Endothelial cell of umbilical vein (primary cell): ENCODE measurements at regions not wholly inside any gene's neighbourhood (a gene's known extent, or its start where the extent isn't known, plus 50 kb on each side); places are given as distances from the start of the nearest gene placed in this dataset.

ENCODE experiments used
- BruUV-seq: library from RNA; stranded (reverse); fragments of 400-500 nt; replicated peaks from 2 replicates; lab custom pipeline; 2021; lab: Mats Ljungman, UMichigan
- CTCF ChIA-PET: fragments of 300-600, 350-600 bp; sonication (Branson Sonifier 250); formaldehyde crosslinking; loops from one replicate; lab custom pipeline; 2021; ENCODE audit warnings: antibody characterized with exemption, inconsistent platforms; lab: Charles Lee
- POLR2A ChIA-PET: fragments of 300-600, 350-600 bp; sonication (Branson Sonifier 250); formaldehyde crosslinking; loops from one replicate; lab custom pipeline; 2021; ENCODE audit warnings: antibody characterized with exemption, inconsistent platforms; lab: Charles Lee
- DNase-seq: peaks from one replicate; pipeline ENCODE4 v3.0.0-alpha.2; 2011; ENCODE audit warnings: low read depth, low spot score
- FAIRE-seq: peaks from 2 replicates; lab custom pipeline; 2011; peaks lifted over from hg19 to GRCh38; lab: Jason Lieb, UNC
- H2AFZ ChIP-seq: 2 replicates; pipeline ENCODE4 v1.6.0; 2012; ENCODE audit warnings: low read depth, low read length, control low read depth, inconsistent platforms
- H3K27ac ChIP-seq: 2 replicates; pipeline ENCODE4 v1.5.1; 2011; ENCODE audit warnings: low read depth, mild to moderate bottlenecking, control low read depth, low read length, moderate library complexity; ENCODE audit not compliant: insufficient read depth
- H3K27me3 ChIP-seq, 2 experiments: 2 replicates each; pipeline versions ENCODE4 v1.6.0 to v1.6.1; 2011; ENCODE audit warnings: low read length in 2 of 2, mixed read lengths in 1 of 2; ENCODE audit not compliant: control insufficient read depth in 2 of 2, insufficient read depth in 2 of 2
- H3K36me3 ChIP-seq, 2 experiments: 2 replicates in 1 of 2; 3 replicates in 1 of 2; pipeline ENCODE4 v1.5.1; 2011; ENCODE audit warnings: low read length in 2 of 2, mild to moderate bottlenecking in 1 of 2, moderate library complexity in 1 of 2; ENCODE audit not compliant: control insufficient read depth in 2 of 2, insufficient read depth in 2 of 2; ENCODE audit errors: extremely low read depth in 1 of 2
- H3K4me1 ChIP-seq: 3 replicates; pipeline ENCODE4 v1.5.1; 2011; ENCODE audit warnings: mild to moderate bottlenecking, low read length; ENCODE audit not compliant: control insufficient read depth, insufficient read depth; ENCODE audit errors: extremely low read depth
- H3K4me2 ChIP-seq: 2 replicates; pipeline ENCODE4 v1.6.1; 2011; ENCODE audit warnings: low read length, control low read depth, mixed read lengths; ENCODE audit not compliant: insufficient read depth
- H3K4me3 ChIP-seq, 3 experiments: fragments of 200-600 bp in 1 of 3; sonication (generic), shearing (Covaris generic) in 1 of 3; replicated peaks in 1 of 3; 2 replicates each; pipeline ENCODE4 v1.5.1; 2011 to 2016; ENCODE audit warnings: control low read depth in 3 of 3, low read length in 3 of 3, mild to moderate bottlenecking in 2 of 3, inconsistent platforms in 1 of 3, low read depth in 1 of 3, moderate library complexity in 1 of 3; ENCODE audit not compliant: insufficient read depth in 1 of 3
- H3K79me2 ChIP-seq: 2 replicates; pipeline ENCODE4 v1.6.0; 2012; ENCODE audit warnings: low read length, inconsistent platforms; ENCODE audit not compliant: control insufficient read depth, insufficient read depth
- H3K9ac ChIP-seq: replicated peaks from 2 replicates; pipeline ENCODE3; 2011; ENCODE audit warnings: low read length, control low read depth; ENCODE audit not compliant: insufficient read depth; ENCODE audit errors: extremely low read depth
- H3K9me1 ChIP-seq: replicated peaks from 3 replicates; pipeline ENCODE4 v1.6.0; 2011; ENCODE audit warnings: mild to moderate bottlenecking, low read length; ENCODE audit not compliant: control insufficient read depth, insufficient read depth; ENCODE audit errors: extremely low read depth
- H3K9me3 ChIP-seq: replicated peaks from 2 replicates; pipeline ENCODE4 v1.5.1; 2012; ENCODE audit warnings: low read length, inconsistent platforms; ENCODE audit not compliant: control insufficient read depth, insufficient read depth
- H4K20me1 ChIP-seq: replicated peaks from 2 replicates; pipeline ENCODE3; 2011; ENCODE audit warnings: mild to moderate bottlenecking, low read length; ENCODE audit not compliant: control insufficient read depth, insufficient read depth; ENCODE audit errors: extremely low read depth
- EZH2 ChIP-seq: IDR thresholded peaks from 2 replicates; pipeline ENCODE4 v1.6.1; 2012; ENCODE audit warnings: borderline replicate concordance, low read depth, mild to moderate bottlenecking, moderate library complexity, low read length, inconsistent platforms; ENCODE audit not compliant: severe bottlenecking
- FOS ChIP-seq: IDR thresholded peaks from 2 replicates; pipeline ENCODE4 v1.6.1; 2011; ENCODE audit warnings: mild to moderate bottlenecking, low read length, moderate library complexity, borderline replicate concordance; ENCODE audit not compliant: insufficient read depth
- GATA2 ChIP-seq: IDR thresholded peaks from 2 replicates; pipeline ENCODE4 v1.7.0; 2011; ENCODE audit warnings: low read depth, mild to moderate bottlenecking, moderate library complexity, mixed read lengths, low read length; ENCODE audit not compliant: insufficient read length, insufficient read depth
- JUN ChIP-seq: IDR thresholded peaks from 2 replicates; pipeline ENCODE4 v1.6.1; 2011; ENCODE audit warnings: borderline replicate concordance, low read depth; ENCODE audit not compliant: insufficient read length, insufficient read depth
- MAX ChIP-seq: IDR thresholded peaks from 2 replicates; pipeline ENCODE4 v1.6.1; 2011; ENCODE audit not compliant: insufficient read depth, insufficient read length
- MYC ChIP-seq: IDR thresholded peaks from one replicate; pipeline ENCODE4 v1.6.1; 2011; ENCODE audit warnings: mild to moderate bottlenecking, low read depth, low read length
- POLR2A ChIP-seq: IDR thresholded peaks from 2 replicates; pipeline ENCODE4 v1.6.1; 2012; ENCODE audit warnings: low read depth, mild to moderate bottlenecking, control low read depth, low read length
- POLR2AphosphoS5 ChIP-seq: IDR thresholded peaks from 2 replicates; pipeline ENCODE4 v1.6.1; 2012; ENCODE audit warnings: low read depth, mild to moderate bottlenecking, control low read depth, low read length, moderate library complexity; ENCODE audit not compliant: insufficient read depth
- dilution Hi-C: fragments of 300-500 bp; cut with MboI; formaldehyde crosslinking; loops from one replicate; pipeline ENCODE4 v1.15.0; 2019; ENCODE audit warnings: low sequenced_read_pairs; ENCODE audit not compliant: extremely low pct_ligation_motif_present
- intact Hi-C: fragments of 100-400 bp; cut with micrococcal nuclease; formaldehyde crosslinking; loops from one replicate; pipeline ENCODE4 v1.10.0; 2022
- TF ChIP-seq, protein P1 (sequence below), 2 donors: IDR thresholded peaks; 1 replicate in 1 of 2; 2 replicates in 1 of 2; pipeline ENCODE4 v1.5.1; 2011; ENCODE audit warnings: low read length in 2 of 2, mild to moderate bottlenecking in 2 of 2, moderate library complexity in 2 of 2, control low read depth in 1 of 2, inconsistent platforms in 1 of 2, low read depth in 1 of 2; ENCODE audit not compliant: insufficient read depth in 1 of 2; ENCODE audit errors: extremely low read depth in 1 of 2

DNA sequence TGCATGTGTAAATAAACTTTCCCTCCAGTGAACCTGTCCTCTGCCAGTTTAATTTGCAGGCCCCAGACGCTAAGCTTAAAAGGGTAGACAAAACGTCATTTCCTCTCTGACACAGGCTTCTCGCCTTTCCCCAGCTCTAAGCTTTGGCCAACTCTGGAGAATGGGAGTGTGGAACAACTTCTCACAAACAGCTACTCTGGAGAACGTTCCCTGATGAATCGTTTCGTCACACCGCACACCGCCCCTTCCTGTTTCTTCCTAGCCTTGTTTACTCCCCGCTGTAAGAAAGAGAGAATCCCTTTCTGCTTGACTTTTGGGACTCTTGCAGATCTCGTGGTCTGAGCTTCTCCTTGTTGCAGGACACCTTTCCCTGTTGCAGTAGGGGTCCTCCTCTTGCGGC, 564.2 kb downstream of the TCERG1L start:
- FAIRE-seq = no peak
- CTCF ChIA-PET = no interaction called here
- H3K36me3 ChIP-seq = no peaks in the 10 kb centered on the region
- no peaks in the 10 kb centered on the region for H4K20me1 ChIP-seq
- H3K4me2 ChIP-seq = no peak overlapping the region
- no peak overlapping the region for H3K4me3 ChIP-seq
- no peak overlapping the region for H3K27ac ChIP-seq
- no TSS peak for BruUV-seq
- POLR2A ChIA-PET = no interaction called here
- no peaks in the 10 kb centered on the region for H3K9me1 ChIP-seq
- H3K4me1 ChIP-seq = no peaks in the 10 kb centered on the region
- dilution Hi-C loops (no loop called here), intact Hi-C loops (no loop called here)
- H3K79me2 ChIP-seq = no peaks in the 10 kb centered on the region
- no peak for DNase-seq
- no peak for TF ChIP-seq JUN
- TF ChIP-seq FOS = no peak
- no peak for TF ChIP-seq POLR2AphosphoS5
- TF ChIP-seq EZH2 = no peak
- no peak for TF ChIP-seq MYC
- no peak for TF ChIP-seq POLR2A
- TF ChIP-seq, protein P1, sequence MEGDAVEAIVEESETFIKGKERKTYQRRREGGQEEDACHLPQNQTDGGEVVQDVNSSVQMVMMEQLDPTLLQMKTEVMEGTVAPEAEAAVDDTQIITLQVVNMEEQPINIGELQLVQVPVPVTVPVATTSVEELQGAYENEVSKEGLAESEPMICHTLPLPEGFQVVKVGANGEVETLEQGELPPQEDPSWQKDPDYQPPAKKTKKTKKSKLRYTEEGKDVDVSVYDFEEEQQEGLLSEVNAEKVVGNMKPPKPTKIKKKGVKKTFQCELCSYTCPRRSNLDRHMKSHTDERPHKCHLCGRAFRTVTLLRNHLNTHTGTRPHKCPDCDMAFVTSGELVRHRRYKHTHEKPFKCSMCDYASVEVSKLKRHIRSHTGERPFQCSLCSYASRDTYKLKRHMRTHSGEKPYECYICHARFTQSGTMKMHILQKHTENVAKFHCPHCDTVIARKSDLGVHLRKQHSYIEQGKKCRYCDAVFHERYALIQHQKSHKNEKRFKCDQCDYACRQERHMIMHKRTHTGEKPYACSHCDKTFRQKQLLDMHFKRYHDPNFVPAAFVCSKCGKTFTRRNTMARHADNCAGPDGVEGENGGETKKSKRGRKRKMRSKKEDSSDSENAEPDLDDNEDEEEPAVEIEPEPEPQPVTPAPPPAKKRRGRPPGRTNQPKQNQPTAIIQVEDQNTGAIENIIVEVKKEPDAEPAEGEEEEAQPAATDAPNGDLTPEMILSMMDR (IDR thresholded peaks at IDR 0.05; ENCODE audit: extremely low read depth in 1 of 2, insufficient read depth in 1 of 2, low read depth in 1 of 2, low read length in 2 of 2) = no peak
- TF ChIP-seq GATA2 = no peak
- TF ChIP-seq MAX = no peak
- no peaks in the 10 kb centered on the region for H3K27me3 ChIP-seq
- H2AFZ ChIP-seq = no peak overlapping the region
- no peak overlapping the region for H3K9ac ChIP-seq
- peaks cover 7% of the 10 kb centered on the region for H3K9me3 ChIP-seq
